Mammary epithelial cell (primary cell): ENCODE measurements at regions not wholly inside any gene's neighbourhood (a gene's known extent, or its start where the extent isn't known, plus 50 kb on each side); places are given as distances from the start of the nearest gene placed in this dataset.

Experiments used
- EZH2 ChIP-seq: IDR thresholded peaks from 2 replicates; pipeline ENCODE4 v1.6.1; 2012; ENCODE audit warnings: low read length, inconsistent platforms, borderline replicate concordance
- TF ChIP-seq, protein P1 (sequence below), 2 donors: IDR thresholded peaks in 1 of 2; conservative IDR thresholded peaks in 1 of 2; 2 replicates each; pipeline ENCODE4 v1.5.1; 2011 to 2012; ENCODE audit warnings: inconsistent platforms in 2 of 2, low read length in 2 of 2, mild to moderate bottlenecking in 2 of 2, control low read depth in 1 of 2, low read depth in 1 of 2; ENCODE audit not compliant: insufficient read depth in 1 of 2; ENCODE audit errors: extremely low read depth in 1 of 2

DNA sequence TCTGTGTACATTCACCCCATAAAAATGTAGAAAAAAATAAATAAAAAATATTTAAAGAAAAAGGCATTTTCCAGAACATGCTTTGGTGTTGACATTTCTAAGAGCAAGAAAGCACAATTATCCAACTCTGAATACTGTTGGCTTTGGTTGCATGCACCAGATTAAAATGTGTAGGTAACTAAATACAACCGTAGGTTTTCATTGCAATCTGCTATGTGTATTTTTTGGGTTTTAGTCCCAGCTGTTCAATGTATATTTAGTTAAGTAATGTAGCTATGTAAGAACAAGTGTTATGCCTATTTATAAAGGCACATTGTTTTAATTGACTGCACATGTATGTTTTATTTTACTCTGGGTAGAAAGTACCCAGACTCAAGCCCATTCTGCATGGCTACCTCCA lies 108.1 kb upstream of the PAQR3 start:
- no peak for TF ChIP-seq EZH2
- TF ChIP-seq, protein P1, sequence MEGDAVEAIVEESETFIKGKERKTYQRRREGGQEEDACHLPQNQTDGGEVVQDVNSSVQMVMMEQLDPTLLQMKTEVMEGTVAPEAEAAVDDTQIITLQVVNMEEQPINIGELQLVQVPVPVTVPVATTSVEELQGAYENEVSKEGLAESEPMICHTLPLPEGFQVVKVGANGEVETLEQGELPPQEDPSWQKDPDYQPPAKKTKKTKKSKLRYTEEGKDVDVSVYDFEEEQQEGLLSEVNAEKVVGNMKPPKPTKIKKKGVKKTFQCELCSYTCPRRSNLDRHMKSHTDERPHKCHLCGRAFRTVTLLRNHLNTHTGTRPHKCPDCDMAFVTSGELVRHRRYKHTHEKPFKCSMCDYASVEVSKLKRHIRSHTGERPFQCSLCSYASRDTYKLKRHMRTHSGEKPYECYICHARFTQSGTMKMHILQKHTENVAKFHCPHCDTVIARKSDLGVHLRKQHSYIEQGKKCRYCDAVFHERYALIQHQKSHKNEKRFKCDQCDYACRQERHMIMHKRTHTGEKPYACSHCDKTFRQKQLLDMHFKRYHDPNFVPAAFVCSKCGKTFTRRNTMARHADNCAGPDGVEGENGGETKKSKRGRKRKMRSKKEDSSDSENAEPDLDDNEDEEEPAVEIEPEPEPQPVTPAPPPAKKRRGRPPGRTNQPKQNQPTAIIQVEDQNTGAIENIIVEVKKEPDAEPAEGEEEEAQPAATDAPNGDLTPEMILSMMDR (conservative IDR thresholded peaks at IDR 0.05 in 1 of 2, IDR thresholded peaks at IDR 0.05 in 1 of 2; ENCODE audit: extremely low read depth in 1 of 2, insufficient read depth in 1 of 2, low read depth in 1 of 2, low read length in 2 of 2): no peak
